Gastroesophageal sphincter (tissue), 4 donors: ENCODE measurements at regions not wholly inside any gene's neighbourhood (a gene's known extent, or its start where the extent isn't known, plus 50 kb on each side); places are given as distances from the start of the nearest gene placed in this dataset.

Experiments
- ATAC-seq: fragments of 150-250 bp; one replicate; pipeline ENCODE4 v1.9.1; 2016; ENCODE audit warnings: mild to moderate bottlenecking, moderate library complexity
- H3K27ac ChIP-seq, 4 donors: fragments of 200-600 bp; sonication (generic) in 3 of 4; 1 replicate in 3 of 4; 2 replicates in 1 of 4; pipeline ENCODE4 v1.5.1; 2016 to 2019
- H3K27me3 ChIP-seq: fragments of 200-600 bp; sonication (generic); one replicate; pipeline ENCODE4 v1.5.1; 2019
- H3K36me3 ChIP-seq, 2 donors: fragments of 200-600 bp; sonication (generic); one replicate each; pipeline ENCODE4 v1.5.1; 2019; ENCODE audit warnings: control low read depth in 1 of 2
- H3K4me1 ChIP-seq, 3 donors: fragments of 200-600 bp; sonication (generic); 1 replicate in 2 of 3; 2 replicates in 1 of 3; pipeline ENCODE4 v1.5.1; 2016 to 2019; ENCODE audit warnings: control low read depth in 2 of 3
- H3K4me3 ChIP-seq, 2 donors: fragments of 200-600 bp; sonication (generic); one replicate each; pipeline ENCODE4 v1.5.1; 2019; ENCODE audit warnings: mild to moderate bottlenecking in 1 of 2, moderate library complexity in 1 of 2
- H3K9me3 ChIP-seq, 3 donors: fragments of 200-600 bp; sonication (generic); one replicate each; pipeline ENCODE4 v1.5.1; 2017 to 2019; ENCODE audit warnings: control low read depth in 2 of 3
- CTCF ChIP-seq, 4 experiments: fragments of 200-600 bp in 2 of 4; fragments of 450-650 bp in 2 of 4; sonication (generic) in 1 of 4; IDR thresholded peaks; one replicate each; pipeline ENCODE4 v1.5.1; 2017 to 2019; ENCODE audit warnings: antibody characterized with exemption in 4 of 4, mild to moderate bottlenecking in 2 of 4, moderate library complexity in 2 of 4
- EP300 ChIP-seq: sonication (generic); formaldehyde crosslinking; IDR thresholded peaks from one replicate; pipeline ENCODE4 v1.6.1; 2017; ENCODE audit warnings: antibody characterized with exemption, mild to moderate bottlenecking
- POLR2A ChIP-seq, 2 donors: fragments of 450-650 bp; IDR thresholded peaks; one replicate each; pipeline ENCODE4 v1.6.1; 2017; ENCODE audit warnings: antibody characterized with exemption in 2 of 2, mild to moderate bottlenecking in 2 of 2, moderate library complexity in 1 of 2
- POLR2AphosphoS5 ChIP-seq: sonication (generic); formaldehyde crosslinking; IDR thresholded peaks from one replicate; pipeline ENCODE4 v1.6.1; 2017; ENCODE audit warnings: antibody characterized with exemption
- WGBS, 2 donors: methylation state at CpG; one replicate each; pipeline ENCODE4 v1.1.5; 2018; ENCODE audit warnings: low coverage in 1 of 2; 5-methylcytosine and 5-hydroxymethylcytosine counted together

GRCh38 chr5:8870349-8870958 lies 675.4 kb downstream of the SEMA5A start:
- WGBS, 2 donors = 80 to 89% methylated on average over 1 to 11 of the region's 20 CpGs
- no peaks in the 10 kb centered on the region for H3K27me3 ChIP-seq
- H3K36me3 ChIP-seq = no peaks in the 10 kb centered on the region
- no peak for TF ChIP-seq POLR2A (IDR thresholded peaks at IDR 0.05)
- no peak for TF ChIP-seq POLR2AphosphoS5
- no peak for TF ChIP-seq EP300
- TF ChIP-seq CTCF (IDR thresholded peaks at IDR 0.05) = no peak
- no peaks in the 10 kb centered on the region for H3K9me3 ChIP-seq
- no peak for ATAC-seq
- H3K27ac ChIP-seq = no peak overlapping the region
- no peak overlapping the region for H3K4me3 ChIP-seq
- H3K4me1 ChIP-seq = no peaks in the 10 kb centered on the region

GRCh38 chr5:8870959-8871355 lies 674.9 kb downstream of the SEMA5A start:
- 67 to 79% methylated on average over 6 to 7 of the region's 7 CpGs for WGBS, 2 donors

GRCh38 chr5:8871446-8871845 lies 674.4 kb downstream of the SEMA5A start:
- no peak for ATAC-seq

More at GRCh38 chr5:8870959-8871355, 674.9 kb downstream of the SEMA5A start:
- no peak for TF ChIP-seq EP300
- TF ChIP-seq CTCF (IDR thresholded peaks at IDR 0.05) = no peak
- no peak for TF ChIP-seq POLR2AphosphoS5
- TF ChIP-seq POLR2A (IDR thresholded peaks at IDR 0.05) = no peak
- no peaks in the 10 kb centered on the region for H3K9me3 ChIP-seq
- H3K36me3 ChIP-seq = no peaks in the 10 kb centered on the region
- no peak for ATAC-seq
- no peak overlapping the region for H3K27ac ChIP-seq
- H3K4me1 ChIP-seq = no peaks in the 10 kb centered on the region
- H3K4me3 ChIP-seq = no peak overlapping the region
- no peaks in the 10 kb centered on the region for H3K27me3 ChIP-seq

GRCh38 chr5:8875722-8876121 lies 670.2 kb downstream of the SEMA5A start:
- no peak overlapping the region for H3K27ac ChIP-seq
- H3K9me3 ChIP-seq = no peaks in the 10 kb centered on the region
- ATAC-seq = no peak
- no peak overlapping the region for H3K4me3 ChIP-seq
- no peaks in the 10 kb centered on the region for H3K36me3 ChIP-seq
- WGBS, 2 donors = 66% methylated on average over 2 of the region's 2 CpGs; no CpG with 5 or more reads in 1 of the 2 donors
- no peaks in the 10 kb centered on the region for H3K27me3 ChIP-seq
- H3K4me1 ChIP-seq = no peaks in the 10 kb centered on the region
- no peak for TF ChIP-seq EP300
- no peak for TF ChIP-seq POLR2AphosphoS5

More at GRCh38 chr5:8871446-8871845, 674.4 kb downstream of the SEMA5A start:
- Histone ChIP-seq H3K36me3 (no peaks in the 10 kb centered on the region), H3K27ac (no peak overlapping the region), H3K4me3 (no peak overlapping the region), H3K9me3 (no peaks in the 10 kb centered on the region), H3K4me1 (no peaks in the 10 kb centered on the region), H3K27me3 (no peaks in the 10 kb centered on the region)
- 64% methylated on average over 2 of the region's 2 CpGs; no CpG with 5 or more reads in 1 of the 2 donors for WGBS, 2 donors
- TF ChIP-seq POLR2A (IDR thresholded peaks at IDR 0.05) (no peak), EP300 (no peak), POLR2AphosphoS5 (no peak), CTCF (IDR thresholded peaks at IDR 0.05) (no peak)

- no peaks in the 10 kb centered on the region for H3K27me3 ChIP-seq
- TF ChIP-seq CTCF (IDR thresholded peaks at IDR 0.05) (no peak), EP300 (no peak), POLR2AphosphoS5 (no peak), POLR2A (IDR thresholded peaks at IDR 0.05) (no peak)
- H3K36me3 ChIP-seq = no peaks in the 10 kb centered on the region
- H3K4me1 ChIP-seq = no peaks in the 10 kb centered on the region
- no peak for ATAC-seq
- H3K27ac ChIP-seq = no peak overlapping the region
- no peak overlapping the region for H3K4me3 ChIP-seq
- 80 to 95% methylated on average over 1 to 3 of the region's 3 CpGs for WGBS, 2 donors
- no peaks in the 10 kb centered on the region for H3K9me3 ChIP-seq
Measured at GRCh38 chr5:8879248-8879647, 666.6 kb downstream of the SEMA5A start.
